Osteocyte (in vitro differentiated cells): ENCODE measurements at regions not wholly inside any gene's neighbourhood (a gene's known extent, or its start where the extent isn't known, plus 50 kb on each side); places are given as distances from the start of the nearest gene placed in this dataset.

ENCODE experiments used
- DNase-seq: peaks from one replicate; pipeline ENCODE4 v3.0.0; 2021; ENCODE audit warnings: mixed read lengths; ENCODE audit not compliant: unreplicated experiment; ENCODE audit errors: extremely low spot score
- H3K27ac Mint-ChIP-seq: one replicate; pipeline ENCODE4 v1.8.0; 2021; ENCODE audit warnings: mild to moderate bottlenecking, mixed read lengths; ENCODE audit not compliant: unreplicated experiment
- H3K27me3 Mint-ChIP-seq: one replicate; pipeline ENCODE4 v1.8.0; 2021; ENCODE audit warnings: mixed read lengths; ENCODE audit not compliant: unreplicated experiment
- H3K36me3 Mint-ChIP-seq: one replicate; pipeline ENCODE4 v1.8.0; 2021; ENCODE audit warnings: mixed read lengths; ENCODE audit not compliant: unreplicated experiment
- H3K4me1 Mint-ChIP-seq: one replicate; pipeline ENCODE4 v1.8.0; 2021; ENCODE audit warnings: mixed read lengths; ENCODE audit not compliant: unreplicated experiment
- H3K4me3 Mint-ChIP-seq: one replicate; pipeline ENCODE4 v1.8.0; 2021; ENCODE audit warnings: mild to moderate bottlenecking, moderate library complexity, mixed read lengths; ENCODE audit not compliant: unreplicated experiment
- H3K9me3 Mint-ChIP-seq: one replicate; pipeline ENCODE4 v1.8.0; 2021; ENCODE audit warnings: mixed read lengths; ENCODE audit not compliant: unreplicated experiment
- CTCF ChIP-seq: fragments of 200-600 bp; sonication (generic); IDR thresholded peaks from 2 replicates; pipeline ENCODE4 v1.5.0; 2021; ENCODE audit warnings: antibody characterized with exemption, mild to moderate bottlenecking, moderate library complexity

- no peak for TF ChIP-seq CTCF
- Mint-ChIP-seq H3K4me3 (no peak overlapping the region), H3K36me3 (no peaks in the 10 kb centered on the region), H3K27ac (no peak overlapping the region), H3K4me1 (no peaks in the 10 kb centered on the region), H3K9me3 (no peaks in the 10 kb centered on the region), H3K27me3 (peaks cover 14% of the 10 kb centered on the region)
- DNase-seq, result no peak
Measured at GRCh38 chr13:73548449-73548848, 489.6 kb downstream of the KLF5 start.

DNA sequence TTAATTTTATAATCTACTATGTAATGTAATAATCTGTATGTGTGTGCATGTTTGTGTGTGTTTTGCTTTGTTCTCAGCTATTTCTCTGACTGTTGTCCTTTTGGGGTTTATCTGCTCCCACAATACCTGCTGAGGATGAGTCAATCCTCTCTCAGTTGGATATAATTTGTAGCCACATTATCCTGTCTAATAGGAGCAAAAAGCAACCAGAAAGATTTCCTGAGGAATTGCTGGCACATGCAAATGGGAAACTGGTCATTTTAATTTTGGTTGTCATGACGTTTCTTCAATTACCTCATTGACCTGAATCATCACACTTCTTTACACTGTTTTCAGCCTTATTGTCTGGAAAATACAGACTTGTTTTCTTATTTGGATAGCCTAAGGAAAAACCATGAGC lies 488.4 kb downstream of the KLF5 start:
- no peaks in the 10 kb centered on the region for H3K4me1 Mint-ChIP-seq
- no peak overlapping the region for H3K27ac Mint-ChIP-seq
- no peaks in the 10 kb centered on the region for H3K36me3 Mint-ChIP-seq
- H3K4me3 Mint-ChIP-seq, result no peak overlapping the region
- no peaks in the 10 kb centered on the region for H3K9me3 Mint-ChIP-seq
- no peak for TF ChIP-seq CTCF
- DNase-seq, result no peak
- H3K27me3 Mint-ChIP-seq, result peaks cover 14% of the 10 kb centered on the region

DNA sequence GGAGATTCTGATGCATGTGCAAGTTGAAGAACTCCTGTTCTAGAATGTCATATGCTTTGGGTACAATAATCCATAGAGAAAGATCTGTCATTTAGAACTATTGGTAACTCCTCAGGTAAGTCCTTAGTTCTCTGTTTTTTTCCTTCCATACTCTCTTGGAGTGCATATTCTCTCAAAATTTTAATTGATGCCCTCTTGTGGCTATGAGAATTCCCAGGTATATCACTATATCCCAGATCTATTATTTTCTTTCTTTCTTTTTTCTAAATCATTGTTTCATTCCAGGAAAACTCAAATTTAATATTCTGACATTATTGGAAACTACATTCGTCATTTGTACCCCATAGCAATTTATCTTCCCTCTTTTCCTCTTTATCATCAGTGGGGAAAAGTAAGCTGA lies 485.4 kb downstream of the KLF5 start:
- H3K36me3 Mint-ChIP-seq, result no peaks in the 10 kb centered on the region
- no peak overlapping the region for H3K4me3 Mint-ChIP-seq
- H3K9me3 Mint-ChIP-seq, result no peaks in the 10 kb centered on the region
- peaks cover 11% of the 10 kb centered on the region for H3K27me3 Mint-ChIP-seq
- H3K4me1 Mint-ChIP-seq, result no peaks in the 10 kb centered on the region
- H3K27ac Mint-ChIP-seq, result no peak overlapping the region
- DNase-seq, result no peak
- peak; percentile 10 for TF ChIP-seq CTCF

DNA sequence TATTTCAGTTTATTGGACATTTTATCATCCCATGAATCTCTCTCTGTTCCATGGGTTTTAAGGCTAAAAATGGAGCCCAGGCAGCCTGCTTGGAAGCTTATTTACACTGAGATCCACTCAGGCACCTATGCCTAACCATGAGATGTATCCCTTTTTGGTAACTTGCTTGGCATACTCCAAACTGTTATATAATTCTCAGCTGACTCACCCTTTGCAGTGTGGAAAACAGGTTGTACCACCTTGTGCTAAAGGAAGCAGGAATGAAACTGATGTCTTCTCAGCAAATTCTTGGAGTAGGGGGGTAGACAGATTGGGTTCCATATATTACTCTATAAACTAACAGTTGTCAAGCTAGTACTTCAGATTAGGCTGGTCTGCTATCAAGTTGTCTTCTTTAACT lies 483.6 kb downstream of the KLF5 start:
- Mint-ChIP-seq H3K9me3 (no peaks in the 10 kb centered on the region), H3K4me1 (no peaks in the 10 kb centered on the region), H3K27me3 (peaks cover 6% of the 10 kb centered on the region), H3K4me3 (no peak overlapping the region), H3K36me3 (no peaks in the 10 kb centered on the region), H3K27ac (no peak overlapping the region)
- no peak for TF ChIP-seq CTCF
- DNase-seq, result no peak

GRCh38 chr13:73536865-73537264 lies 478.1 kb downstream of the KLF5 start:
- Mint-ChIP-seq H3K4me3 (no peak overlapping the region), H3K36me3 (no peaks in the 10 kb centered on the region), H3K9me3 (no peaks in the 10 kb centered on the region), H3K27ac (no peak overlapping the region), H3K4me1 (no peaks in the 10 kb centered on the region), H3K27me3 (peaks cover 2% of the 10 kb centered on the region)
- no peak for DNase-seq
- TF ChIP-seq CTCF, result no peak
